HPDE6-E6E7 (cell line): ENCODE measurements at regions not wholly inside any gene's neighbourhood (a gene's known extent, or its start where the extent isn't known, plus 50 kb on each side); places are given as distances from the start of the nearest gene placed in this dataset.
"Not testable (repeated sequence)": the region's sequence is repeated elsewhere in the genome, so short reads cannot be mapped to it uniquely, and the experiment has no call there.

Experiments
- DNase-seq: peaks from one replicate; pipeline ENCODE4 v3.0.0; 2011; ENCODE audit warnings: missing footprints; ENCODE audit errors: extremely low spot score

DNA sequence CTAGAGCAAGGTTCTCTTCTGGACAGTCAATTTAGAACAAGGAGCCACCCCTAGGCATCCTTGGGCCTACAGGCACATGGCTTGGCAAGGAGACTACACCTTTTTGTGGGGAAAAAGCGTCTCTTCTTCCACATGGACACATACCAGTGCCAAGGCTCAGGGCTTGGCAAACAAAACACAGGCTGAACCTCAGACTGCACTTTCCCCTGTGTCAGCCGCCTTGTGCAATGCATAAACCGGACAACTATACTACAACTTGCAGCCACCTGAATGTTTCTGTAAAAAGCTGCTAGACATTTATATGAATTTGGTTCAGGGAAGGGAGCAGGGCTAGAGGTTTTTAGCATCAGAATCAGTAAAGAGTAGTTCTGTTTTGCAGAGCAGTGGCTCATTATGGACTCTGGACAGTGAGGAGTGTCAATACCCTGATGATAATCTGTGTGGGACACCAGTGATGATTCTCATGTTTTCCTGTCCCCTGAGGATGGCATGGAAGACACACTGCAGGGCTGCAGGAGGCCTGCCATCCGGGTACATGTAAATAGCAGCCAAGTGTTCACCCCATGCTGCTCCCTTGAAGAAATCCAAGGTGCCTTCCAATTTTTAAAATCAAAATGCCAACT is 118.9 kb downstream of the GATA3 start:
- no peak for DNase-seq

GRCh38 chr10:8173866-8174243 is 119.4 kb downstream of the GATA3 start:
- no peak for DNase-seq

GRCh38 chr10:8174762-8175161 is 120.3 kb downstream of the GATA3 start:
- DNase-seq: no peak

DNA sequence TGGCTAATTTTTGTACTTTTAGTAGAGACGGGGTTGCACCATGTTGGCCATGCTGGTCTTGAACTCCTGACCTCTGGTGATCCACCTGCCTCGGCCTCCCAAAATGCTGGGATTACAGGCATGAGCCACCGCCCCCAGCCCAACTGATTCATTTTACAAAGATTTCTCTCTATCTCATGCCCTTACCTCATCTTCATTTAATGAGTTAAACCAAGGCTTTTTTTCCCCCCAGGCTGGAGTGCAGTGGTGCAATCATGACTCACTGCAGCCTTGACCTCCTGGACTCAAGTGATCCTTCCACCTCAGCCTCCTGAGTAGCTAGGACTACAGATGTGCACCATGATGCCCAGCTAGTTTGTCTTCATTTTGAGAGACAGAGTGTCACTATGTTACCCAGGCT is 123.0 kb downstream of the GATA3 start:
- not testable (repeated sequence) for DNase-seq

DNA sequence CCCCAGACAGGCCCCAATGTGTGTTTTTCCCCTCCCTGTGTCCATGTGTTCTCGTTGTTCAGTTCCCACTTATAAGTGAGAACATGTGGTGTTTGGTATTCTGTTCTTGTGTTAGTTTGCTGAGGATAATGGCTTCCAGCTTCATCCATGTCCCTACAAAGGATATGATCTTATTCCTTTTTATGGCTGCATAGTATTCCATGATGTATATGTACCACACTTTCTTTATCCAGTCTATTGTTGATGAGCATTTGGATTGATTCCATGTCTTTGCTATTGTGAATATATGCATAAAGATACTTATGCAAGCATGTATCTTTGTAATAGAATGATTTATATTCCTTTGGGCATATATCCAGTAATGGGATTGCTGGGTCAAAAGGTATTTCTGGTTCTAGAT is 125.3 kb downstream of the GATA3 start:
- DNase-seq: not testable (repeated sequence)

DNA sequence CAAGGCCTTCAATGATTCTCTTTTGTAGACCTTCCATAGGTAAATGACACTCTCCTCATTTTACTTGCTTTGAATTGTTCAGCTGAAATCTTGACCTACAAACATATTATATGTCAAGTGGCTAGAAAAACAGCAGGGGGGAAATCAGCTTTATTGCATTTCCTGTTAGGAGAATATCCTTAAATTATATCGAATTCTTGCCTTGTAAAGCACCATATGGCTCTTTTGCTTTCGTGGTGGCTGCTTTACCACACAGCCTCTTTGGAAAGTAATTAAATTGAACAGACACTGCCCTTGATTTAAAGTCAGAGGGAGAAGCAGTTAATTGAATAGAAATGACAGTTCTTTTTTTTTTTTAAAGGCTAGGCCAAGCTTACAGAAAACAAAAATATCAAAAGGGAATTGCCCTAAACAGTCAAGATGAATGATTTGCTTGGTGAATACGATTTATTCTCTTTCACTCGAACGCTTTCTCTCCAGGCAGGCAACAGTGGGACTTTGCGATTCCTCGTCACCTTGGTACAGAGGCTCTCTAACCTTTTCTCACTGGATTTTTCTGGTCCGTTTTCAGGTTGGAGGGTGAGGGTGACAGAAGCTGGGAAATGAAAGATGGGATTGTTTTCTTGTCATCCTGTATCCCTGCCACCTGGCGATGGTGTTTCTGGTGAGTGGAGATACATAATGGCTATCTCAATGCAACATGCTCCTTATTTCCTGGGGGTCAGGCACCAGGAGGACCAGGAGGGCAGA is 126.0 kb downstream of the GATA3 start:
- no peak for DNase-seq

GRCh38 chr10:8181496-8182157 is 127.1 kb downstream of the GATA3 start:
- DNase-seq: no peak

- DNase-seq: no peak
Observed at GRCh38 chr10:8182806-8183205, 128.3 kb downstream of the GATA3 start.

- DNase-seq: no peak
Observed at GRCh38 chr10:8183241-8183704, 128.8 kb downstream of the GATA3 start.

GRCh38 chr10:8187171-8187666 is 132.7 kb downstream of the GATA3 start:
- DNase-seq: no peak

GRCh38 chr10:8189458-8189857 is 135.0 kb downstream of the GATA3 start:
- no peak for DNase-seq

- no peak for DNase-seq
Observed at GRCh38 chr10:8192301-8192700, 137.8 kb downstream of the GATA3 start.

- no peak for DNase-seq
Observed at GRCh38 chr10:8193546-8193945, 139.1 kb downstream of the GATA3 start.

GRCh38 chr10:8194050-8194449 is 139.6 kb downstream of the GATA3 start:
- DNase-seq: no peak

DNA sequence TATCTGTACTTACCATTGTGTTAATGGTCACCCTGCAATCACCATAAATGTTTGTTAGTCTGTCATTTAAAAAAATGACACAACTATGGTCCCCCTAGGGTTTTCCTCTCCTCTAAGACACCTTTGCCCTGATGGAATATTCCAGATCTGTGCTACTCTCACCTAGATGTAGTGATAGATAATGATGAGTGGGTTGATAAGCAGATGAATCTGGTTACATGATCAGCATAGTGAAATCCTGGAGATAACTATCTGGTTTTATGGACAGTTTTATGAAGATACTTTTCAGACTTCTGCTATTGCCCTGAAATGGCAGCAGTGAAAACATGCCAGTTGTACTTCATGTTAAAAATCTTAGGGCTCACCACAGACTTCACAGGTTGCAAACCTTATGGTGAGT is 152.4 kb downstream of the GATA3 start:
- DNase-seq: no peak

GRCh38 chr10:8211631-8212030 is 157.1 kb downstream of the GATA3 start:
- DNase-seq: no peak

GRCh38 chr10:8213735-8214134 is 159.2 kb downstream of the GATA3 start:
- no peak for DNase-seq

GRCh38 chr10:8214587-8214986 is 160.1 kb downstream of the GATA3 start:
- no peak for DNase-seq

DNA sequence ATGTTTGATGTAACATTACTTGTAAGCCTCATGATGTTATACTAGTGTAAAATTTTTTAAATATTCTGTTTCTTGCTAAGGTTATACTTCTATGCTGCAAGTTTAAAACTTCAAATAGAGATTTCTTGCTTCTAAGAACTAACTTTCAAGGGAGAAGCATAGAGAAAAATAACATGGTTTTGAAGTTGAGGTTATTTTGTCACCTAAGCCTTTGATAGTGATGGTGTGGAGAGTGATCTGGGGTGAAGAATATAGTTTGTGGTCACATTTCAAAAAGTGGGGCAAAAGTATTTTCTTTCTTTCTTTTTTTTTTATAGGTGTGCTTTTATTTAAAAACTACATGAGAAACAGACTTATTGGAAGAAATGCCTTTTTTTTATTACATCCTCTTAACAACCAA is 162.4 kb downstream of the GATA3 start:
- no peak for DNase-seq

GRCh38 chr10:8221451-8221850 is 167.0 kb downstream of the GATA3 start:
- no peak for DNase-seq

DNA sequence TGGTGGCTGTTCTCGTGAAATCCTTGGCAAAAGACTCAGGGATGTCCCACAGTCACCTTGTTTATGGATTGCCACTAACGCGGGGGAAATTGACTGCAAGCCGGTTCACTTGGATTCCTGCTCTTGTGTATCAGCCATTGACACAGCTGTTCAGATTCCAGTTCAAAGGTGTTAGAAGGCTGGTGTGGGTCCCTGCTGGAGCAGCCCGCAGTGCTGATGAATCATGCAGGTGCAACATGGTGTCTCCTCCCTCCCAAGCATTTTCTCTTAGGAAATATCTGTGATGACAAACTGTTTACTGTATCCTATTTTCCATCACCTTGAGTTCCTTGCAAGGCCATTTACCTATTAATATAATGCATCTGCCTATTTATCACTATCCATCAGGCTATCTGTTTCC is 170.1 kb downstream of the GATA3 start:
- DNase-seq: peak; percentile 3

GRCh38 chr10:8225187-8225586 is 170.7 kb downstream of the GATA3 start:
- no peak for DNase-seq

- DNase-seq: no peak
Observed at GRCh38 chr10:8227246-8227645, 172.8 kb downstream of the GATA3 start.
